ENCODE measurements at regions not wholly inside any gene's neighbourhood (a gene's known extent, or its start where the extent isn't known, plus 50 kb on each side); places are given as distances from the start of the nearest gene placed in this dataset.

DNA sequence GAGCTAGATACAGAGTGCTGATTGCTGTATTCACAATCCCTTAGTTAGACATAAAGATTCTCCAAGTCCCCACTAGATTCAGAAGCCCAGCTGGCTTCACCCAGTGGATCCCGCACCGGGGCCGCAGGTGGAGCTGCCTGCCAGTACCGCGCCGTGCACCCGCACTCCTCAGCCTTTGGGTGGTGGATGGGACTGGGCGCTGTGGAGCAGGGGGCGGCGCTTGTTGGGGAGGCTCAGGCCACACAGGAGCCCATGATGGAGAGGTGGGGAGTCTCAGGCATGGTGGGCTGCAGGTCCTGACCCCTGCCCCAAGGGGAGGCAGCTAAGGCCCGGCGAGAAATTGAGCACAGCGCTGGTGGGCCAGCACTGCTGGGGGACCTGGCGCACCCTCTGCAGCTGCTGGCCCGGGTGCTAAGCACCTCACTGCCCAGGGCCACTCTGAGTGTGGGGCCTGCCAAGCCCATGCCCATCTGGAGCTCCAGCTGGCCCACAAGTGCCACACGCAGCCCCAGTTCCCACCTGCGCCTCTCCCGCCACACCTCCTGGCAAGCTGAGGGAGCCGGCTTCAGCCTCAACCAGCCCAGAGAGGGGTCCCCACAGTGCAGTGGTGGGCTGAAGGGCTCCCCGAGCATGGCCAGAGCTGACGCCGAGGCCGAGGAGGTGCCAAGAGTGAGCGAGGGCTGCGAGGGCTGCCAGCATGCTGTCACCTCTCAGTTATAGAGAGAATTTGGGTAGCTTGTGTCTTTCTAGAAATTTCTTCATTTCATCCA, 417.6 kb downstream of the METTL15 start:
- H3K4me1 ChIP-seq (ENCODE audit: control insufficient read depth, insufficient read depth, low read length) = no peaks in the 10 kb centered on the region
- no peak for DNase-seq (ENCODE audit: low read depth)
- H3K4me3 ChIP-seq (ENCODE audit: low read length) = no peak overlapping the region
- H3K9ac ChIP-seq (ENCODE audit: low read length) = no peak overlapping the region
- H3K27me3 ChIP-seq (replicated peaks; ENCODE audit: control insufficient read depth, insufficient read depth, low read length) = no peaks in the 10 kb centered on the region
- H3K9me3 ChIP-seq (ENCODE audit: control insufficient read depth, low read length) = peaks cover 21% of the 10 kb centered on the region
- no peaks in the 10 kb centered on the region for H3K36me3 ChIP-seq (ENCODE audit: control insufficient read depth, insufficient read depth, low read length, severe bottlenecking)

DNA sequence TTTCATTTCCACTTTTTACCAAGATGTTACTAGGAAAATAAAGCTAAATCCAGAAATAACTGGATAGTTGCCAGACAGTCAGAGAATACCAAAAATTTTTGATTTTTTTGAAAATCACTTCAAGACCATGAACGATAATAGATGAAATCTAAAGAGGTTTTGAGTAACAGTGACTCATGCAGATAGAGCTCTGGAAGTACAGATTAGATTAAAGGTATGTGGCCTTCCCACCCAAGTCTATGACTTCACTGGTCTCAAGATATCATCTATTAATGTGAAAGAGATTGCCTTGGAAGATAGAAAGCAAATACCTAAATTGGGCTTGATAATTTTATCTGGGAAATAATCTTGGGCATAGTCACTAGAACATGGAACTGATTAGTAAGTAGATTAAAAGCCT, 415.9 kb downstream of the METTL15 start:
- no peak overlapping the region for H3K4me3 ChIP-seq (ENCODE audit: low read length)
- DNase-seq (ENCODE audit: low read depth) = no peak
- H3K36me3 ChIP-seq (ENCODE audit: control insufficient read depth, insufficient read depth, low read length, severe bottlenecking) = no peaks in the 10 kb centered on the region
- H3K4me1 ChIP-seq (ENCODE audit: control insufficient read depth, insufficient read depth, low read length) = no peaks in the 10 kb centered on the region
- no peaks in the 10 kb centered on the region for H3K27me3 ChIP-seq (replicated peaks; ENCODE audit: control insufficient read depth, insufficient read depth, low read length)
- H3K9ac ChIP-seq (ENCODE audit: low read length) = no peak overlapping the region
- peaks cover 21% of the 10 kb centered on the region for H3K9me3 ChIP-seq (ENCODE audit: control insufficient read depth, low read length)

DNA sequence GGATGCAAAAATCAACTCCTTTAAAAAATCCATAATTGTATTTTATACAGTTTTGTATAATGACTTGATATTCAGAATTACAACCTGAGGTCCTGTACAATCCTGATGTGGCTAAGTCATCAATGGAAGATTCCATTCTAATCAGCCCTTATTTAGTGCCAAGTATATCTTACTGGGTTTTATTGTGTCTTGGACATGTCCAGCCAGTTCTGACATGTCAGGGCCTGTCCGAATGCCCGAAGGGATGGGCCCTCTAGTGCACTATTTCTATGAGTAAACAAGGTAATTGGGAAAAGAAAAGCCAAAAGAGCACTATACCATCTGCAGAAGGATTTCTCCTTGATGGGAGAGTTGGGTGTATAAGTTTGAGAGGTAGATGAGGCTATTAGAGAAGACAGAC, 412.9 kb downstream of the METTL15 start:
- H3K27me3 ChIP-seq (replicated peaks; ENCODE audit: control insufficient read depth, insufficient read depth, low read length) = no peaks in the 10 kb centered on the region
- no peak for DNase-seq (ENCODE audit: low read depth)
- H3K36me3 ChIP-seq (ENCODE audit: control insufficient read depth, insufficient read depth, low read length, severe bottlenecking) = no peaks in the 10 kb centered on the region
- no peak overlapping the region for H3K9ac ChIP-seq (ENCODE audit: low read length)
- no peak overlapping the region for H3K4me3 ChIP-seq (ENCODE audit: low read length)
- no peaks in the 10 kb centered on the region for H3K4me1 ChIP-seq (ENCODE audit: control insufficient read depth, insufficient read depth, low read length)
- peaks cover 10% of the 10 kb centered on the region for H3K9me3 ChIP-seq (ENCODE audit: control insufficient read depth, low read length)

DNA sequence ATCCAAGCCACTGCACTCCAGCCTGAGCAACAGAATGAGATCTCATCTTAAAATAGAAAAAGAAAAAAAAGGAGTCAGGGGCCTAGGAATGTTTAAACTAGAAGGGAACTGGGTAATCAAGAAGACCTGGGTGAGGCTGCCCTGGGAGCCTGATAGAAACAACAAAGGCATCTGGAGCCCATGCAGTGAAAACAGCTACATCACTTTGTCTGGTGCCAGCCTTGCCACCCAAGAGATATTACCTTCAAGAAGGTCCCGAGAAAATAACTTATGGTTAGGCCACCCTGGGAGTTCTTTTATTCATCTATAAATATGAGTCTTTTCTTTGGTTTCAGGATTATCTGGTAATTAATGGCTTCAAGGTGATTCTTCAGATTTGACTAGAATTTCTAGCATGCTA, 412.1 kb downstream of the METTL15 start:
- peaks cover 2% of the 10 kb centered on the region for H3K9me3 ChIP-seq (ENCODE audit: control insufficient read depth, low read length)
- H3K4me1 ChIP-seq (ENCODE audit: control insufficient read depth, insufficient read depth, low read length) = no peaks in the 10 kb centered on the region
- no peaks in the 10 kb centered on the region for H3K27me3 ChIP-seq (replicated peaks; ENCODE audit: control insufficient read depth, insufficient read depth, low read length)
- no peak for DNase-seq (ENCODE audit: low read depth)
- no peak overlapping the region for H3K4me3 ChIP-seq (ENCODE audit: low read length)
- H3K9ac ChIP-seq (ENCODE audit: low read length) = no peak overlapping the region
- no peaks in the 10 kb centered on the region for H3K36me3 ChIP-seq (ENCODE audit: control insufficient read depth, insufficient read depth, low read length, severe bottlenecking)

DNA sequence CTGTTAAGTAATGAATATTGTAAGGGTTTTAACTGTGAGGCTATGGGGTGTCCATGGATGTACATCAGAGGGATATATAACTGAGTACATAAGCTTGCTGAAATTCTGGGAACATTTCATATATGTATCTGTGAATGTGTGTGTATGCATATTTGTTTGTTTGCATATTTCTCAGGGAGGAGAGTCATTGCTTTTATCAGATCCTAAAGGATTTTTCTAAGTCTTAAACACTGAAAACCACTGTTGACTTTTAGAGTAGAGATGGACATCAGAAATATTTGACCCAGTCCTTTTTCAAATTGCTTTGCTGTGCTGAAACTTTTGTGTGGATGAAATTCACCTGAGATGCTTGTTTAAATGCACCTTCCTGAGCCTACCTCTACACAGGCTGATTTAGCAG, 410.6 kb downstream of the METTL15 start:
- no peak overlapping the region for H3K9ac ChIP-seq (ENCODE audit: low read length)
- no peak overlapping the region for H3K4me3 ChIP-seq (ENCODE audit: low read length)
- H3K9me3 ChIP-seq (ENCODE audit: control insufficient read depth, low read length) = no peaks in the 10 kb centered on the region
- no peaks in the 10 kb centered on the region for H3K27me3 ChIP-seq (replicated peaks; ENCODE audit: control insufficient read depth, insufficient read depth, low read length)
- no peak for DNase-seq (ENCODE audit: low read depth)
- H3K36me3 ChIP-seq (ENCODE audit: control insufficient read depth, insufficient read depth, low read length, severe bottlenecking) = no peaks in the 10 kb centered on the region
- no peaks in the 10 kb centered on the region for H3K4me1 ChIP-seq (ENCODE audit: control insufficient read depth, insufficient read depth, low read length)

DNA sequence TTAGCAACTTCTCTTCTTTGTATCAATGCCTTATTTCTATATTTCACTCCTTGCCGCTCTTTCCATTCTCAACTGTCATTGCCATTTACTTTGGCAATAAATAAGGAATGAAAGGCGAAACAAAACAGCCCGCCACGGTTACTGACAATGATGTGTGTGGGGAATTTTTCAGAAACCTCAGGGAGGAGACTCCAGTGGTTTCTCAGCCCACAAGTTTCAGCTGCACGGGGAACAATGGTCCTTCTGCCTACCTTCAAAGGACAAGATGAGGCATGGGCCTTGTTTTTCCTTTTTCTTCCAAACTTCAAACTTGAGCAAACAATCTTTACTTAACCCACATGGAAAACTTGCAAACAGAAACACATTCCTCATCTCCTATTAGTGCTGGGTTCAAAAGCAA, 409.4 kb downstream of the METTL15 start:
- Histone ChIP-seq H3K36me3 (ENCODE audit: control insufficient read depth, insufficient read depth, low read length, severe bottlenecking) (no peaks in the 10 kb centered on the region), H3K4me1 (ENCODE audit: control insufficient read depth, insufficient read depth, low read length) (no peaks in the 10 kb centered on the region), H3K27me3 (replicated peaks; ENCODE audit: control insufficient read depth, insufficient read depth, low read length) (no peaks in the 10 kb centered on the region), H3K4me3 (ENCODE audit: low read length) (no peak overlapping the region), H3K9me3 (ENCODE audit: control insufficient read depth, low read length) (no peaks in the 10 kb centered on the region), H3K9ac (ENCODE audit: low read length) (no peak overlapping the region)
- no peak for DNase-seq (ENCODE audit: low read depth)

DNA sequence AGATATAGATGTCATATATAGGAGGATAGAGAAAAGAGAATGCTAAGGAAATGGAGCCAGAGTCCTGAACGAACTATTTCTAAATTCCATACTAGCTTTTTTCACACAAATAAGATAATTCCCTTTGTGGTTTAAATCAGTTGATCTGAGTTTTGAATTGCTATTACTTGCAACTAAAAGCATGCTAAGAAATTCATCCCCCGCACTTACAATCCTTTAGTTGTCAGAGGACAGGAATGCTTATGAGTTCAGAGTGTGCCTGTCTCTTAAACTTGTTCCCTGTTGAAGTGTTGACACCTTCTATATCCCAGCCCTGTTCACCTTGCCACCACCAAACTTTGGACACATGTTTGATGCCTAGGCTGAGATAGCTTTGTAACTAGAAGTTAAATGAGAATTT, 406.2 kb downstream of the METTL15 start:
- Histone ChIP-seq H3K9me3 (ENCODE audit: control insufficient read depth, low read length) (no peaks in the 10 kb centered on the region), H3K9ac (ENCODE audit: low read length) (no peak overlapping the region), H3K4me3 (ENCODE audit: low read length) (no peak overlapping the region), H3K36me3 (ENCODE audit: control insufficient read depth, insufficient read depth, low read length, severe bottlenecking) (no peaks in the 10 kb centered on the region), H3K4me1 (ENCODE audit: control insufficient read depth, insufficient read depth, low read length) (no peaks in the 10 kb centered on the region), H3K27me3 (replicated peaks; ENCODE audit: control insufficient read depth, insufficient read depth, low read length) (no peaks in the 10 kb centered on the region)
- DNase-seq (ENCODE audit: low read depth) = peak; percentile 36

DNA sequence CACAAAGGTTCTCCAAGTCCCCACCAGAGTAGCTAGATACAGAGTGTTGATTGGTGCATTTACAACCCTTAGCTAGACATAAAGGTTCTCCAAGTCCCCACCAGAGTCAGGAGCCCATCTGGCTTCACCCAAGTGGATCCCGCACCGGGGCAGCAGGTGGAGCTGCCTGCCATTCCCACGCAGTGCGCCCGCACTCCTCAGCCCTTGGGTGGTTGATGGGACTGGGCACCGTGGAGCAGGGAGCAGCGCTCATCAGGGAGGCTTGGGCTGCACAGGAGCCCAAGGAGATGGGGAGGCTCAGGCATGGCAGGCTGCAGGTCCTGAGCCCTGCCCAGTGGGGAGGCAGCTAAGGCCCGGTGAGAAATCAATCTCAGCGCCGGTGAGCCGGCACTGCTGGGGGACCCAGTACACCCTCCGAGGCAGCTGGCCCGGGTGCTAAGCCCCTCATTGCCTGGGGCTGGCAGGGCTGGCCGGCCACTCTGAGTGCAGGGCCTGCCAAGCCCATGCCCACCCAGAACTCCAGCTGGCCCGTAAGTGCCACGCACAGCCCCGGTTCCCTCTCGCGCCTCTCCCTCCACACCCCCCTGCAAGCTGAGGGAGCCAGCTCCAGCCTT, 404.1 kb downstream of the METTL15 start:
- H3K4me1 ChIP-seq (ENCODE audit: control insufficient read depth, insufficient read depth, low read length) = no peaks in the 10 kb centered on the region
- H3K4me3 ChIP-seq (ENCODE audit: low read length) = no peak overlapping the region
- H3K9me3 ChIP-seq (ENCODE audit: control insufficient read depth, low read length) = no peaks in the 10 kb centered on the region
- H3K36me3 ChIP-seq (ENCODE audit: control insufficient read depth, insufficient read depth, low read length, severe bottlenecking) = no peaks in the 10 kb centered on the region
- H3K27me3 ChIP-seq (replicated peaks; ENCODE audit: control insufficient read depth, insufficient read depth, low read length) = no peaks in the 10 kb centered on the region
- H3K9ac ChIP-seq (ENCODE audit: low read length) = no peak overlapping the region
- no peak for DNase-seq (ENCODE audit: low read depth)

DNA sequence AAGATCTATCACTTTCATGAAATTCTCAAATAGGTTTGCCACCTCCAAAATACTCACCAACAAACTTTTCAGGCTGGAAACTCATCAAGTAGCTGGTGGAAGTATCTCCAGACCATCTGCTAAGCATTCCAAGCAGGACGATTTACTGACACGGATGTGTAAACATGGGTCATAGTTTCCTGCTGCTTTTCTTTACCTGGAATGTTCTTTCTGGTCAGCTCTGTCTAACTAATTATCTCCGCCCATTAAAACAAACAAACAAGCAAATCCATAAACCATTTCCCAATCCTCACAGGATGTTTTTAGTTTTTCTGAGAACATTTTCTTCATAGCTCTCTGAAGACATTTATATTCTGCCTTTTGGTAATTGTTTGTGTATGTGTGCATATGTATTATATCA, 397.0 kb downstream of the METTL15 start:
- no peaks in the 10 kb centered on the region for H3K4me1 ChIP-seq (ENCODE audit: control insufficient read depth, insufficient read depth, low read length)
- H3K27me3 ChIP-seq (replicated peaks; ENCODE audit: control insufficient read depth, insufficient read depth, low read length) = no peaks in the 10 kb centered on the region
- H3K9me3 ChIP-seq (ENCODE audit: control insufficient read depth, low read length) = no peaks in the 10 kb centered on the region
- DNase-seq (ENCODE audit: low read depth) = peak; percentile 56
- no peaks in the 10 kb centered on the region for H3K36me3 ChIP-seq (ENCODE audit: control insufficient read depth, insufficient read depth, low read length, severe bottlenecking)
- H3K9ac ChIP-seq (ENCODE audit: low read length) = no peak overlapping the region
- H3K4me3 ChIP-seq (ENCODE audit: low read length) = no peak overlapping the region

DNA sequence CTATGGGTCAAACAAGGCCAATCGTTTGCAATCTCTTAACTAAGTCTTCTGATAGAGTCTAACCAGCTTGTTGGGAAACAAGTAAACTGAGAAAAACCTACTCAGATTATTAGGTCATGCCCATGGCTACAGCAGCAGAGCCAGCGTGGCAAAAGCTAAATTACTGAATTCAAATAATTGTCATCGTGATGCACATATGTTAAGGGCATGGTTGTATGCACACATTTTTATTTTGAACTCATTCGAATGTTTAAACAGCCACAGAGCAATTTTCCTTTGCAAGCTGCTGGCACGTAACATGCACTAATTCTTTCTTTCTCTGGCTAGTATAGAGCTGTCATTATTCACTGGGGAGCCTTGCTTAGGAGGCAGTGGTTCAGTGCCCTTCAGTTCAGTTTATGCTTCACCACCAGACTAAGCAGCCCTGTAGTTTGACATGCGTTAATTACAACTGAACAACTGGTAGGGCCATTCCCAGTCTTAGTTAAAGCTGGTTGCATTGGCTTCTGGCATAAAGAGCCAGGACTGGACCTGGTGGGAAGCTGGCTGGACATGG, 396.4 kb downstream of the METTL15 start:
- no peaks in the 10 kb centered on the region for H3K4me1 ChIP-seq (ENCODE audit: control insufficient read depth, insufficient read depth, low read length)
- DNase-seq (ENCODE audit: low read depth) = no peak
- no peak overlapping the region for H3K9ac ChIP-seq (ENCODE audit: low read length)
- no peak overlapping the region for H3K4me3 ChIP-seq (ENCODE audit: low read length)
- no peaks in the 10 kb centered on the region for H3K9me3 ChIP-seq (ENCODE audit: control insufficient read depth, low read length)
- H3K36me3 ChIP-seq (ENCODE audit: control insufficient read depth, insufficient read depth, low read length, severe bottlenecking) = no peaks in the 10 kb centered on the region
- H3K27me3 ChIP-seq (replicated peaks; ENCODE audit: control insufficient read depth, insufficient read depth, low read length) = no peaks in the 10 kb centered on the region

DNA sequence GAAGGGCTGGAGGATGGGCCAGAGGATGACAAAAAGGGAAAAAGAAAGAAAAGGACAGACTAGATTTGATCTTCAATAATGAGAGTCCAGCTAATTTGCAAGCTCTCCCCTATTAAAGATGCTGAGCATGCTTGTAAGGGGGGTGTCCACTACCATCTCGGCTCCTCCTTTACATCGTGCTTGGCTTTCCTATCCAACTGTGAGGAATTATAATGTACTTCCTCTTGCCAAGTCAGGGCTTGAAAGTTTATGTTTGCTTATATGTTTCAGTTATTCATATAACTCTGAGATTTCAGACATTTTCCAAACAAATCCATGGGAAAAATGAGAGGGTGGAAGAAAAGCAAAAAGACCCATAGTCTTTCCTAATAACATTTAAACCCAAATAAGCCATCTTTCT, 387.1 kb downstream of the METTL15 start:
- H3K4me1 ChIP-seq (ENCODE audit: control insufficient read depth, insufficient read depth, low read length) = peaks cover 12% of the 10 kb centered on the region
- no peaks in the 10 kb centered on the region for H3K27me3 ChIP-seq (replicated peaks; ENCODE audit: control insufficient read depth, insufficient read depth, low read length)
- H3K36me3 ChIP-seq (ENCODE audit: control insufficient read depth, insufficient read depth, low read length, severe bottlenecking) = no peaks in the 10 kb centered on the region
- H3K9me3 ChIP-seq (ENCODE audit: control insufficient read depth, low read length) = no peaks in the 10 kb centered on the region
- DNase-seq (ENCODE audit: low read depth) = no peak
- H3K9ac ChIP-seq (ENCODE audit: low read length) = no peak overlapping the region
- H3K4me3 ChIP-seq (ENCODE audit: low read length) = no peak overlapping the region
